OCI-LY7 (cell line): ENCODE measurements at regions not wholly inside any gene's neighbourhood (a gene's known extent, or its start where the extent isn't known, plus 50 kb on each side); places are given as distances from the start of the nearest gene placed in this dataset.

Experiments
- BruUV-seq: library from RNA; stranded (reverse); fragments of 400-500 nt; replicated peaks from 2 replicates; lab custom pipeline; 2021; lab: Mats Ljungman, UMichigan
- CTCF ChIA-PET: fragments of 300-600 bp; sonication (Branson Sonifier 250); formaldehyde crosslinking; loops from one replicate; lab custom pipeline; 2022; ENCODE audit warnings: antibody characterized with exemption; ENCODE audit not compliant: unreplicated experiment; lab: Charles Lee
- POLR2A ChIA-PET: fragments of 300-600 bp; sonication (Branson Sonifier 250); formaldehyde crosslinking; loops from one replicate; lab custom pipeline; 2022; ENCODE audit warnings: antibody characterized with exemption; lab: Charles Lee
- DNase-seq: peaks from one replicate; pipeline ENCODE4 v3.0.0-alpha.2; 2015; ENCODE audit warnings: low spot score
- H2AFZ ChIP-seq: fragments of 200-600 bp; sonication (generic), shearing (Covaris generic); 2 replicates; pipeline ENCODE4 v1.6.1; 2014; ENCODE audit warnings: mild to moderate bottlenecking, antibody characterized with exemption, low read length, moderate library complexity
- H3K27ac ChIP-seq: fragments of 200-600 bp; sonication (generic); 2 replicates; pipeline ENCODE4 v1.5.1; 2014; ENCODE audit warnings: mixed run types, low read depth, mild to moderate bottlenecking, moderate library complexity, low read length, inconsistent platforms; ENCODE audit not compliant: poor library complexity, severe bottlenecking
- H3K36me3 ChIP-seq: fragments of 200-600 bp; sonication (generic); 2 replicates; pipeline ENCODE4 v1.6.1; 2014; ENCODE audit warnings: mild to moderate bottlenecking, antibody characterized with exemption, low read length, moderate library complexity, mixed read lengths; ENCODE audit not compliant: insufficient read depth
- H3K4me1 ChIP-seq: fragments of 200-600 bp; sonication (generic); 2 replicates; pipeline ENCODE4 v1.5.1; 2014; ENCODE audit warnings: mild to moderate bottlenecking, low read length; ENCODE audit not compliant: insufficient read depth, poor library complexity, severe bottlenecking
- H3K4me2 ChIP-seq: fragments of 200-600 bp; sonication (generic); 2 replicates; pipeline ENCODE4 v1.6.1; 2014; ENCODE audit warnings: mild to moderate bottlenecking, low read length
- H3K4me3 ChIP-seq: fragments of 200-600 bp; sonication (generic); 2 replicates; pipeline ENCODE4 v1.5.1; 2014; ENCODE audit warnings: mild to moderate bottlenecking, low read depth, low read length; ENCODE audit not compliant: poor library complexity, severe bottlenecking
- H3K79me2 ChIP-seq: fragments of 200-600 bp; sonication (generic); 2 replicates; pipeline ENCODE4 v1.6.1; 2016; ENCODE audit warnings: low read depth, mild to moderate bottlenecking, low read length, moderate library complexity, mixed read lengths; ENCODE audit not compliant: insufficient read depth
- H3K9me2 ChIP-seq: fragments of 200-600 bp; sonication (generic); 2 replicates; pipeline ENCODE4 v1.6.1; 2016; ENCODE audit warnings: mild to moderate bottlenecking, low read length, mixed read lengths; ENCODE audit not compliant: insufficient read depth
- H3K9me3 ChIP-seq: fragments of 200-600 bp; sonication (generic); 2 replicates; pipeline ENCODE4 v1.6.1; 2014; ENCODE audit warnings: mild to moderate bottlenecking, mixed run types, low read length, mixed read lengths
- H4K20me1 ChIP-seq: fragments of 200-600 bp; sonication (generic); 2 replicates; pipeline ENCODE4 v1.6.1; 2014; ENCODE audit warnings: mild to moderate bottlenecking, antibody characterized with exemption, low read length, moderate library complexity, mixed read lengths; ENCODE audit not compliant: insufficient read depth
- EZH2phosphoT487 ChIP-seq: fragments of 200-600 bp; sonication (generic); IDR thresholded peaks from 2 replicates; pipeline ENCODE4 v1.6.1; 2018; ENCODE audit warnings: low read depth, borderline replicate concordance, mild to moderate bottlenecking, mixed run types, antibody characterized with exemption, low read length, moderate library complexity, mixed read lengths
- intact Hi-C: fragments of 100-400 bp; cut with micrococcal nuclease; formaldehyde crosslinking; loops from one replicate; pipeline ENCODE4 v1.10.0; 2022; ENCODE audit not compliant: unreplicated experiment
- TF ChIP-seq, protein P1 (sequence below): fragments of 200-600 bp; sonication (generic); conservative IDR thresholded peaks from 2 replicates; pipeline ENCODE4 v1.5.1; 2014; ENCODE audit warnings: mild to moderate bottlenecking, antibody characterized with exemption, low read length, moderate library complexity, mixed read lengths

- no TSS peak for BruUV-seq
- TF ChIP-seq, protein P1, sequence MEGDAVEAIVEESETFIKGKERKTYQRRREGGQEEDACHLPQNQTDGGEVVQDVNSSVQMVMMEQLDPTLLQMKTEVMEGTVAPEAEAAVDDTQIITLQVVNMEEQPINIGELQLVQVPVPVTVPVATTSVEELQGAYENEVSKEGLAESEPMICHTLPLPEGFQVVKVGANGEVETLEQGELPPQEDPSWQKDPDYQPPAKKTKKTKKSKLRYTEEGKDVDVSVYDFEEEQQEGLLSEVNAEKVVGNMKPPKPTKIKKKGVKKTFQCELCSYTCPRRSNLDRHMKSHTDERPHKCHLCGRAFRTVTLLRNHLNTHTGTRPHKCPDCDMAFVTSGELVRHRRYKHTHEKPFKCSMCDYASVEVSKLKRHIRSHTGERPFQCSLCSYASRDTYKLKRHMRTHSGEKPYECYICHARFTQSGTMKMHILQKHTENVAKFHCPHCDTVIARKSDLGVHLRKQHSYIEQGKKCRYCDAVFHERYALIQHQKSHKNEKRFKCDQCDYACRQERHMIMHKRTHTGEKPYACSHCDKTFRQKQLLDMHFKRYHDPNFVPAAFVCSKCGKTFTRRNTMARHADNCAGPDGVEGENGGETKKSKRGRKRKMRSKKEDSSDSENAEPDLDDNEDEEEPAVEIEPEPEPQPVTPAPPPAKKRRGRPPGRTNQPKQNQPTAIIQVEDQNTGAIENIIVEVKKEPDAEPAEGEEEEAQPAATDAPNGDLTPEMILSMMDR: no peak
- TF ChIP-seq EZH2phosphoT487: no peak
- no peak overlapping the region for H2AFZ ChIP-seq
Observed at GRCh38 chr7:156148995-156149394, 336.7 kb upstream of the SHH start.

GRCh38 chr7:156148547-156148946, 336.3 kb upstream of the SHH start:
- Histone ChIP-seq H4K20me1 (no peaks in the 10 kb centered on the region), H3K79me2 (no peaks in the 10 kb centered on the region), H3K4me1 (no peaks in the 10 kb centered on the region), H3K4me3 (no peak overlapping the region), H3K9me2 (no peaks in the 10 kb centered on the region), H3K9me3 (0 out of 2 replicates have a peak, but pooled peaks cover 3% of the 10 kb centered on the region), H3K27ac (no peak overlapping the region), H2AFZ (no peak overlapping the region), H3K36me3 (no peaks in the 10 kb centered on the region), H3K4me2 (no peak overlapping the region)
- ChIA-PET POLR2A (no interaction called here), CTCF (no interaction called here)
- DNase-seq: no peak
- intact Hi-C loops: no loop called here
- no peak for TF ChIP-seq EZH2phosphoT487
- TF ChIP-seq, protein P1: no peak
- no TSS peak for BruUV-seq

More at GRCh38 chr7:156148995-156149394, 336.7 kb upstream of the SHH start:
- ChIA-PET CTCF (no interaction called here), POLR2A (no interaction called here)
- no peaks in the 10 kb centered on the region for H3K36me3 ChIP-seq
- no peak overlapping the region for H3K27ac ChIP-seq
- no peak overlapping the region for H3K4me3 ChIP-seq
- H3K4me2 ChIP-seq: no peak overlapping the region
- no peaks in the 10 kb centered on the region for H3K4me1 ChIP-seq
- 0 out of 2 replicates have a peak, but pooled peaks cover 6% of the 10 kb centered on the region for H3K9me3 ChIP-seq
- H3K9me2 ChIP-seq: no peaks in the 10 kb centered on the region
- H3K79me2 ChIP-seq: no peaks in the 10 kb centered on the region
- intact Hi-C loops: no loop called here
- H4K20me1 ChIP-seq: no peaks in the 10 kb centered on the region
- DNase-seq: no peak

DNA sequence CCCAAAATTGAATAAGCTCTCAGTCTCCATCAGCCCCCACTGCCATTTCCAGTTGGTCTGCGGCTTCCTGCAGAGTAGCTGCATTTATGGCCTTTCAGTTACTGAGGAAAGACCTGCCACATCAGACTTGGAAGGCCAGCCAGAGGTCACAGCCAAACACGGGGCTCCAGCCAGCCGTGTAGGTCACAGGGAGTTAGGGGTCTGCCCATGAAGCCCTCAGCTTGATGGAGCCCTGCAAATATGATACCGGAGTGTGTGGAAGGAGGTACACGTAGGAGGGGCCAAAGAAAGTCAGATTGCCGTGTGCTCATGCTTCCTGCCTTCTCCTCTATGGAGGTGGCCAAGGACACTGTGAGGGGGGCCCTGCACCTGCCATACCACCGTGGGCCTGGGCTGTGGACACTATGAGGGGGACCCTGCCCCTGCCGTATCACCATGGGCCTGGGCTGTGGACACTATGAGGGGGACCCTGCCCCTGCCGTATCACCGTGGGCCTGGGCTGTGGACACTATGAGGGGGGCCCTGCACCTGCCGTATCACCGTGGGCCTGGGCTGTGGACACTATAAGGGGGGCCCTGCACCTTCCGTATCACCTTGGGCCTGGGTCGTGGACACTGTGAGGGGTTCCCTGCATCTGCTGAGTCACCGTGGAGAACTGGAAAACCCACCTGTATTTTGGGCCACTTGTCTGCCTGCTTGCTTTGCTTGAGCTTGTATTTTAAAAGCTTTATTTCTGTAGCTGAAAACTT, 335.7 kb upstream of the SHH start:
- no peaks in the 10 kb centered on the region for H3K9me2 ChIP-seq
- intact Hi-C loops: no loop called here
- no peak overlapping the region for H2AFZ ChIP-seq
- no TSS peak for BruUV-seq
- H3K4me1 ChIP-seq: no peaks in the 10 kb centered on the region
- H3K79me2 ChIP-seq: no peaks in the 10 kb centered on the region
- ChIA-PET CTCF (no interaction called here), POLR2A (no interaction called here)
- no peak overlapping the region for H3K4me3 ChIP-seq
- H3K27ac ChIP-seq: no peak overlapping the region
- H3K4me2 ChIP-seq: no peak overlapping the region
- DNase-seq: no peak
- no peaks in the 10 kb centered on the region for H3K9me3 ChIP-seq
- TF ChIP-seq EZH2phosphoT487: no peak
- TF ChIP-seq, protein P1: no peak
- H4K20me1 ChIP-seq: no peaks in the 10 kb centered on the region
- no peaks in the 10 kb centered on the region for H3K36me3 ChIP-seq
